HL-60 (cell line): ENCODE measurements at regions not wholly inside any gene's neighbourhood (a gene's known extent, or its start where the extent isn't known, plus 50 kb on each side); places are given as distances from the start of the nearest gene placed in this dataset.
"Not testable (repeated sequence)": the region's sequence is repeated elsewhere in the genome, so short reads cannot be mapped to it uniquely, and the experiment has no call there.

Experiments
- CTCF ChIP-seq: IDR thresholded peaks from one replicate; pipeline ENCODE4 v1.5.1; 2011; ENCODE audit warnings: low read length, control low read depth, inconsistent platforms; ENCODE audit not compliant: insufficient read depth
- GABPA ChIP-seq: IDR thresholded peaks from 2 replicates; pipeline ENCODE4 v1.6.1; 2012; ENCODE audit warnings: low read depth
- POLR2AphosphoS5 ChIP-seq: IDR thresholded peaks from 2 replicates; pipeline ENCODE4 v1.6.1; 2012; ENCODE audit warnings: low read depth
- SPI1 ChIP-seq: IDR thresholded peaks from 2 replicates; pipeline ENCODE4 v1.6.1; 2012; ENCODE audit warnings: low read depth, mild to moderate bottlenecking, borderline replicate concordance
- TF ChIP-seq, protein P1 (sequence below): IDR thresholded peaks from 2 replicates; pipeline ENCODE4 v1.6.1; 2012; ENCODE audit warnings: low read depth; ENCODE audit not compliant: insufficient replicate concordance

GRCh38 chr13:22942831-22943230 lies 237.9 kb upstream of the SGCG start:
- not testable (repeated sequence) for TF ChIP-seq CTCF, POLR2AphosphoS5, SPI1, GABPA
- TF ChIP-seq, protein P1, sequence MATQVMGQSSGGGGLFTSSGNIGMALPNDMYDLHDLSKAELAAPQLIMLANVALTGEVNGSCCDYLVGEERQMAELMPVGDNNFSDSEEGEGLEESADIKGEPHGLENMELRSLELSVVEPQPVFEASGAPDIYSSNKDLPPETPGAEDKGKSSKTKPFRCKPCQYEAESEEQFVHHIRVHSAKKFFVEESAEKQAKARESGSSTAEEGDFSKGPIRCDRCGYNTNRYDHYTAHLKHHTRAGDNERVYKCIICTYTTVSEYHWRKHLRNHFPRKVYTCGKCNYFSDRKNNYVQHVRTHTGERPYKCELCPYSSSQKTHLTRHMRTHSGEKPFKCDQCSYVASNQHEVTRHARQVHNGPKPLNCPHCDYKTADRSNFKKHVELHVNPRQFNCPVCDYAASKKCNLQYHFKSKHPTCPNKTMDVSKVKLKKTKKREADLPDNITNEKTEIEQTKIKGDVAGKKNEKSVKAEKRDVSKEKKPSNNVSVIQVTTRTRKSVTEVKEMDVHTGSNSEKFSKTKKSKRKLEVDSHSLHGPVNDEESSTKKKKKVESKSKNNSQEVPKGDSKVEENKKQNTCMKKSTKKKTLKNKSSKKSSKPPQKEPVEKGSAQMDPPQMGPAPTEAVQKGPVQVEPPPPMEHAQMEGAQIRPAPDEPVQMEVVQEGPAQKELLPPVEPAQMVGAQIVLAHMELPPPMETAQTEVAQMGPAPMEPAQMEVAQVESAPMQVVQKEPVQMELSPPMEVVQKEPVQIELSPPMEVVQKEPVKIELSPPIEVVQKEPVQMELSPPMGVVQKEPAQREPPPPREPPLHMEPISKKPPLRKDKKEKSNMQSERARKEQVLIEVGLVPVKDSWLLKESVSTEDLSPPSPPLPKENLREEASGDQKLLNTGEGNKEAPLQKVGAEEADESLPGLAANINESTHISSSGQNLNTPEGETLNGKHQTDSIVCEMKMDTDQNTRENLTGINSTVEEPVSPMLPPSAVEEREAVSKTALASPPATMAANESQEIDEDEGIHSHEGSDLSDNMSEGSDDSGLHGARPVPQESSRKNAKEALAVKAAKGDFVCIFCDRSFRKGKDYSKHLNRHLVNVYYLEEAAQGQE = not testable (repeated sequence)
